Prostate gland (tissue), 2 donors: ENCODE measurements at regions not wholly inside any gene's neighbourhood (a gene's known extent, or its start where the extent isn't known, plus 50 kb on each side); places are given as distances from the start of the nearest gene placed in this dataset.

ENCODE experiments used
- DNase-seq: peaks from one replicate; pipeline ENCODE4 v3.0.0-alpha.2; 2019; ENCODE audit warnings: low spot score
- H3K27ac ChIP-seq, 2 donors: fragments of 200-600 bp; sonication (generic); 2 replicates each; pipeline ENCODE4 v1.5.1; 2017 to 2019
- H3K27me3 ChIP-seq: fragments of 200-600 bp; sonication (generic); replicated peaks from 2 replicates; pipeline ENCODE4 v1.5.1; 2019; ENCODE audit not compliant: insufficient read depth
- H3K36me3 ChIP-seq, 2 donors: fragments of 200-600 bp; sonication (generic); 1 replicate in 1 of 2; 2 replicates in 1 of 2; pipeline versions ENCODE4 v1.5.1 to v1.8.1; 2017 to 2019
- H3K4me1 ChIP-seq: fragments of 200-600 bp; sonication (generic); replicated peaks from 2 replicates; pipeline ENCODE4 v1.5.1; 2019
- H3K4me3 ChIP-seq, 2 donors: fragments of 200-600 bp; sonication (generic); 2 replicates each; pipeline ENCODE4 v1.5.1; 2017 to 2019
- H3K9me3 ChIP-seq: fragments of 200-600 bp; sonication (generic); 2 replicates; pipeline ENCODE4 v1.5.1; 2017
- CTCF ChIP-seq, 4 experiments: fragments of 200-600 bp in 2 of 4; fragments of 450-650 bp in 2 of 4; sonication (generic) in 2 of 4; IDR thresholded peaks; 1 replicate in 3 of 4; 2 replicates in 1 of 4; pipeline ENCODE4 v1.5.1; 2016 to 2019; ENCODE audit warnings: antibody characterized with exemption in 4 of 4, mild to moderate bottlenecking in 2 of 4, moderate library complexity in 2 of 4
- POLR2A ChIP-seq: fragments of 450-650 bp; IDR thresholded peaks from one replicate; pipeline ENCODE4 v1.6.1; 2016; ENCODE audit warnings: antibody characterized with exemption, mild to moderate bottlenecking
- POLR2AphosphoS5 ChIP-seq: sonication (generic); formaldehyde crosslinking; IDR thresholded peaks from one replicate; pipeline ENCODE4 v1.6.1; 2017; ENCODE audit warnings: antibody characterized with exemption
- WGBS: methylation state at CpG from one replicate; pipeline ENCODE4 v1.1.5; 2018; 5-methylcytosine and 5-hydroxymethylcytosine counted together
- intact Hi-C: fragments of 100-400 bp; cut with DNase I; formaldehyde crosslinking; loops from one replicate; pipeline ENCODE4 v1.14.2; 2022

- H3K36me3 ChIP-seq: no peaks in the 10 kb centered on the region
- no peaks in the 10 kb centered on the region for H3K27me3 ChIP-seq
- TF ChIP-seq POLR2A: no peak
- TF ChIP-seq CTCF (IDR thresholded peaks at IDR 0.05): no peak
- TF ChIP-seq POLR2AphosphoS5: no peak
- 81% methylated on average over 2 of the region's 2 CpGs for WGBS
- intact Hi-C loops: no loop called here
- H3K4me3 ChIP-seq: no peak overlapping the region
- no peaks in the 10 kb centered on the region for H3K9me3 ChIP-seq
- H3K4me1 ChIP-seq: no peaks in the 10 kb centered on the region
- no peak overlapping the region for H3K27ac ChIP-seq
- no peak for DNase-seq
Measured at GRCh38 chr1:60960891-60961461, 121.4 kb upstream of the NFIA start.

DNA sequence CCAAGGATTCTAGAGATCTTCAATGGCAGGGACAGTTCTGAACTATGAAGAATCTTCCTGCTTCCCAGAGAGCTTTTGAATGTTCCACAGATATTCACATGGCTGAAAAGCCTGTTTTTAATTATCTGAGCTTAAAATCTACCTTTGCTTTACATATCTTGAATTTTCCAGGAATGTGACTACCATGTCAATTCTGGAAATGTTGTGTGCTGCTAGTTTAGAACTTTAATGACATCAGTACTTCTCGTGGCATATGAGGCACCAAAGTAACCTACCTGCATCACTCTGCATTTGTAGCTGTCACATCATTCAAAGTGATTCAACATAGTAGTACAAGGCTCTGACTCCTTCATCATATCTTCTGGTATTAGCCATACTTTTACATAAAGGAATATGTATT, 122.7 kb upstream of the NFIA start:
- no peak for DNase-seq
- Histone ChIP-seq H3K4me3 (no peak overlapping the region), H3K4me1 (no peaks in the 10 kb centered on the region), H3K27ac (no peak overlapping the region), H3K9me3 (no peaks in the 10 kb centered on the region), H3K36me3 (no peaks in the 10 kb centered on the region), H3K27me3 (no peaks in the 10 kb centered on the region)
- 85% methylated on average over 1 of the region's 1 CpG for WGBS
- intact Hi-C loops: no loop called here
- TF ChIP-seq CTCF (IDR thresholded peaks at IDR 0.05): no peak
- TF ChIP-seq POLR2A: no peak
- no peak for TF ChIP-seq POLR2AphosphoS5

GRCh38 chr1:60958001-60958400, 124.4 kb upstream of the NFIA start:
- 86% methylated on average over 3 of the region's 3 CpGs for WGBS
- Histone ChIP-seq H3K4me1 (no peaks in the 10 kb centered on the region), H3K4me3 (no peak overlapping the region), H3K36me3 (no peaks in the 10 kb centered on the region), H3K27ac (no peak overlapping the region), H3K9me3 (no peaks in the 10 kb centered on the region), H3K27me3 (no peaks in the 10 kb centered on the region)
- TF ChIP-seq POLR2A (no peak), CTCF (IDR thresholded peaks at IDR 0.05) (no peak), POLR2AphosphoS5 (no peak)
- intact Hi-C loops: no loop called here
- no peak for DNase-seq

DNA sequence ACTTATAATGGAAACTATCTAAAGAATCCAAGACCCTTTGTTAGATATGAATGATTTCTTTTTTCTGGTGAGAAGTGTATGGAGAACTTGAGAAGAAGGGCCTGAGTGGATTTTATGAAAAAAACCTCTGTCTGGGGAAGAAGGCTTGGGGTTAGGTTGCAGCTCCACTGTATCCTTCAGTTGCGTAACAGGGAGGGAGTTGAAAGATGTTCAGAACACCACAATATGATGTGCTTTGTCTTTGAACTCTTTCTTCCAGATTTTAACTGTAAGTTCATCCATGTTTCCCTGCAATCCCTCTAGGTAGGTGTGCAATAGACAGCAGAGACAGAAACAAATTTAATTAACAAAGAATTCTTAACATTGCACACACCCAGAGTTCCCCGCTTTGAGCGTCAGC, 125.8 kb upstream of the NFIA start:
- no peak for TF ChIP-seq POLR2AphosphoS5
- TF ChIP-seq POLR2A: no peak
- TF ChIP-seq CTCF (IDR thresholded peaks at IDR 0.05): no peak
- H3K4me1 ChIP-seq: no peaks in the 10 kb centered on the region

GRCh38 chr1:60952612-60953111, 129.7 kb upstream of the NFIA start:
- Histone ChIP-seq H3K27me3 (no peaks in the 10 kb centered on the region), H3K4me1 (no peaks in the 10 kb centered on the region), H3K27ac (no peak overlapping the region), H3K9me3 (no peaks in the 10 kb centered on the region), H3K36me3 (no peaks in the 10 kb centered on the region), H3K4me3 (no peak overlapping the region)
- WGBS: 17% methylated on average over 10 of the region's 10 CpGs
- no peak for DNase-seq
- intact Hi-C loops: no loop called here
- no peak for TF ChIP-seq CTCF (IDR thresholded peaks at IDR 0.05)
- TF ChIP-seq POLR2A: no peak
- TF ChIP-seq POLR2AphosphoS5: no peak

More for the DNA sequence above, 125.8 kb upstream of the NFIA start:
- no peak for DNase-seq
- WGBS: 90% methylated on average over 3 of the region's 3 CpGs
- Histone ChIP-seq H3K27ac (no peak overlapping the region), H3K27me3 (no peaks in the 10 kb centered on the region), H3K9me3 (no peaks in the 10 kb centered on the region), H3K4me3 (no peak overlapping the region), H3K36me3 (no peaks in the 10 kb centered on the region)
- intact Hi-C loops: no loop called here
